ENCODE measurements at regions not wholly inside any gene's neighbourhood (a gene's known extent, or its start where the extent isn't known, plus 50 kb on each side); places are given as distances from the start of the nearest gene placed in this dataset.

DNA sequence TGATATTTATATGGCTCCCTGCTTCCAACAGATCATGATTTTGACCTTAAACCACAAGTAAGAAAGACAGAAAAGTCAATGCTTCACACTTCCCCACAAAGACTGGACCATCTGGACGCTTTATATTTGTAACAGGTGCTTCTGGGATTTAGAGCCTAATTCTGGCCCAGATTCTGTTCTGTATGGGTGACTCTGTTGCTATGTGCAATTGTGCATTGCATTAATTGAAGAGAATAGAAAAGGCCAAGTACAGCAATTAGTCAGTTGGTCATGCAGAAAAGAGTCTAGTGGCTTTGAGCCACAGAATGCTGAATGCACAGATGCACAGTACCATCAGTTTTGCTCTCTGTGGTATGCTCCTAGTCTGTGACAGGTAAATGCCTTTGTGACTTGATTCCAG lies 657.4 kb upstream of the ATXN8OS start:
- TF ChIP-seq, protein P1, sequence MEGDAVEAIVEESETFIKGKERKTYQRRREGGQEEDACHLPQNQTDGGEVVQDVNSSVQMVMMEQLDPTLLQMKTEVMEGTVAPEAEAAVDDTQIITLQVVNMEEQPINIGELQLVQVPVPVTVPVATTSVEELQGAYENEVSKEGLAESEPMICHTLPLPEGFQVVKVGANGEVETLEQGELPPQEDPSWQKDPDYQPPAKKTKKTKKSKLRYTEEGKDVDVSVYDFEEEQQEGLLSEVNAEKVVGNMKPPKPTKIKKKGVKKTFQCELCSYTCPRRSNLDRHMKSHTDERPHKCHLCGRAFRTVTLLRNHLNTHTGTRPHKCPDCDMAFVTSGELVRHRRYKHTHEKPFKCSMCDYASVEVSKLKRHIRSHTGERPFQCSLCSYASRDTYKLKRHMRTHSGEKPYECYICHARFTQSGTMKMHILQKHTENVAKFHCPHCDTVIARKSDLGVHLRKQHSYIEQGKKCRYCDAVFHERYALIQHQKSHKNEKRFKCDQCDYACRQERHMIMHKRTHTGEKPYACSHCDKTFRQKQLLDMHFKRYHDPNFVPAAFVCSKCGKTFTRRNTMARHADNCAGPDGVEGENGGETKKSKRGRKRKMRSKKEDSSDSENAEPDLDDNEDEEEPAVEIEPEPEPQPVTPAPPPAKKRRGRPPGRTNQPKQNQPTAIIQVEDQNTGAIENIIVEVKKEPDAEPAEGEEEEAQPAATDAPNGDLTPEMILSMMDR (IDR thresholded peaks at IDR 0.05; ENCODE audit: low read depth, low read length) = no peak
- no peak for DNase-seq (ENCODE audit: extremely low read depth, low read depth)

DNA sequence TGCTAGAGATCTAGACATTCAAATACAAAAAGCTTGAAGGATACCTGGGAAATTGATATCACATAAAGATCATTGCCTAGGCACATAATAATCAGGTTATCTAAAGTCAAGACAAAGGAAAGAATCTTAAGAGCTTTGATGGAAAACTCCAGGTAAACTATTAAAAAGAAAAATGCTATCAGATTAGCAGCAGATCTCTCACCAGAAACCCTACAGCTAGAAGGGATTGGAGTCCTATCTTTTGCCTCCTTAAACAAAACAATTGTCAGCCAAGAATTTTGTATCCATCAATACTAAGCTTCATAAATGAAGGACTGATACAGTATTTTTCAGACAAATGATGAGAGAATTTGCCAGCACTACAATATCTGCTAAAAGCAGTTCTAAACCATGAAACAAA lies 682.4 kb upstream of the ATXN8OS start:
- TF ChIP-seq, protein P1 (IDR thresholded peaks at IDR 0.05; ENCODE audit: low read depth, low read length) = no peak

DNA sequence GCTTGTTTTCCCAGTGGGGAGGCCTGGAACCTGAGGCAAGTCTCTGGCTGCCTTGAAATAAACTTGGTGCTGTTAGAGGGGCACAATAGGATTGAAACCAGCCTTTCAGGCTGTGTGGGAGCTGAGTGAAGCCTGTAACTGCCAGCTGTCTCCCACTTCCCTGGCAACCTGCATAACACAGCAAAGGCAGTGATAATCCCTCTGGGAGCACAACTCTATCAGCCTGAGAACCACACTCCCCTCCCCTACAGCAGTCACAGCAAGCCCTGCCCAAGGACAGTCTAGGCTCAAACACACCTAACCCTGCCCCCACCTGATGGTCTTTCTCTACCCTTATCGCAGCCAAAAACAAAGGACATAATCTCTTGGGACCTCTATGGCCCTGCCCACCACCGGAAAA lies 683.8 kb upstream of the ATXN8OS start:
- no peak for DNase-seq (ENCODE audit: extremely low read depth, low read depth)
- TF ChIP-seq, protein P1 (IDR thresholded peaks at IDR 0.05; ENCODE audit: low read depth, low read length) = no peak

More for the DNA sequence above, 682.4 kb upstream of the ATXN8OS start:
- DNase-seq (ENCODE audit: extremely low read depth, low read depth) = no peak

DNA sequence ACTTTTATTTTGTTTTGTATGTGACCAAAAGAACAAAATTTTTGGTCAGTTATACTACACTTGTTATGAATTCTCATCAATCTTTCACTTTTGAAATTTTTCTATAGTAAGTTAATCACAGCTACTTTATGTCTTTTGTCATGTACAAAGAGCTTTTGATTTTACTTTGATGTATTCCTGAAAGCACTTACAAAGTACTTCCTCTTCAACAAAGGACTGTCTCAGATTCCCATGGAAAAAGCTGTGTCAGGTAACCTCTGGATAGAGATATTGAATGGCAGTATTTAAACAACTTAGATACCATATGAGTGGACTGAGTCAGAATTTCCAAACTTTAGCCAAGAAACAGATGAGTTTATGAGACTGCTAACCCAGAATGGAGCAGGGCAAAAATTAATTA lies 689.3 kb upstream of the ATXN8OS start:
- TF ChIP-seq, protein P1 (IDR thresholded peaks at IDR 0.05; ENCODE audit: low read depth, low read length) = no peak
- no peak for DNase-seq (ENCODE audit: extremely low read depth, low read depth)

DNA sequence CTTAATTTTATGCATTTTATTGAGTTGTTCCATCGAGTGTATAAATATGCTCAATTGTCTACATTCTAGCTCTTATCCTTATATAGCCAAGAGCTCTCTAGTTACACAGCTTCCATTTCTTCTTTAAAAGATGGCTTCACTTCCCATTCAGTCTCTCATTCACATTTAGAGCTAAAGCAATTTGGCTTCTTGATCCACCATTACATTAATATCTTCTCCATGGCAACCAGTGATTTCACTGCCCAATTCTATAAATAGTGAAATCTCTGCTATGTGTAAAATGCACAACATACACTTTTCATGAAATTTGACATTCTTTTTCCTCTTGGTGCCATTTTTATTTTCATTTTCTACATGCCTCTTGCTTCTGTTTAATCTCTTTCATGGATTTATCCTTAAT lies 696.9 kb upstream of the ATXN8OS start:
- DNase-seq (ENCODE audit: extremely low read depth, low read depth) = no peak

DNA sequence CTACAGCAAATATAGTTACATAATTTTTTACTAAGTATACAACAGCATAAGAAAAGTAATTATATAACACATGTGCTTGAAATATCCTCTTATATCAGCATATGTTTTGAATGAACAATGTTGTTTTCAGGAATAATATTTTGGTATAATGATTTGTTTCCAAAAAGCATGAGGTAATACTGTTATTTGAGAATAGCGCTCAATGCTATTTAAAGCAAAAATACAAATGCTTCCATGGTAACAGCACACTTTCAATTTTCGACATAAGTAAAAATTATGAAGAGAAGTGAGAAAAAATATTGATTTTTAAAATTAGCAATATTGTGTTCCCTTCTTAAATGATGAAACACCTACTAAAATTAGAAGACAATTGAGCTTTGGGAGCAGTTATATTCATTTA lies 715.9 kb upstream of the ATXN8OS start:
- no peak for DNase-seq (ENCODE audit: extremely low read depth, low read depth)
- TF ChIP-seq, protein P1 (IDR thresholded peaks at IDR 0.05; ENCODE audit: low read depth, low read length) = no peak

More for the DNA sequence above, 696.9 kb upstream of the ATXN8OS start:
- TF ChIP-seq, protein P1 (IDR thresholded peaks at IDR 0.05; ENCODE audit: low read depth, low read length) = no peak

DNA sequence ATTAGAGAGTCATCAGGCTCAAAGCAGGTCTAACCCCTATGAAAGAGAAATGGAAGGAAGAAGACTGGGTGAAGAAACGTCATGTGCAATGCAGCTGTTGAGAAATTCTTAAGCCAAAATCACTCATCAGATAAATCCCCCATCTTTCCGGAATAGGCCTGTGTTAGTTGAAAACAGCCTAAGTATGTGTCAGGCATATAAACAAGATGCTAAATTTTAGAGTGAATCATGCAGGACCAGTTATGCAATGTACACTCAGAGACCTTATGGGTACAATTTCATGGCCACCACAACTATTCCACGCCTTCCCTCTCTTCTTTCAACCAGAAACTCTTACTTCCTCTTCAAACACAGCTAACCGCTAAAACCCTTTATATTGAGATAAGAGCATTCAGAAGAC lies 717.7 kb upstream of the ATXN8OS start:
- TF ChIP-seq, protein P1 (IDR thresholded peaks at IDR 0.05; ENCODE audit: low read depth, low read length) = no peak
- DNase-seq (ENCODE audit: extremely low read depth, low read depth) = peak; percentile 7
